Breast epithelium (tissue), 3 donors: ENCODE measurements at regions not wholly inside any gene's neighbourhood (a gene's known extent, or its start where the extent isn't known, plus 50 kb on each side); places are given as distances from the start of the nearest gene placed in this dataset.

Experiments
- CTCF ChIP-seq, 3 donors: fragments of 450-650 bp; IDR thresholded peaks; one replicate each; pipeline ENCODE4 v1.5.1; 2016 to 2017; ENCODE audit warnings: antibody characterized with exemption in 3 of 3, mild to moderate bottlenecking in 3 of 3, moderate library complexity in 3 of 3
- POLR2A ChIP-seq: fragments of 450-650 bp; IDR thresholded peaks from one replicate; pipeline ENCODE4 v1.6.1; 2016; ENCODE audit warnings: antibody characterized with exemption, mild to moderate bottlenecking, moderate library complexity

- TF ChIP-seq CTCF (IDR thresholded peaks at IDR 0.05), result no peak
- TF ChIP-seq POLR2A, result no peak
These were observed 395.9 kb upstream of the INTU start for GRCh38 chr4:127236889-127237288.
